AG04450 (cell line): ENCODE measurements at regions not wholly inside any gene's neighbourhood (a gene's known extent, or its start where the extent isn't known, plus 50 kb on each side); places are given as distances from the start of the nearest gene placed in this dataset.

Experiments used
- CTCF ChIA-PET: fragments of 300-600, 350-600 bp; formaldehyde crosslinking; extraction: SDS; loops from one replicate; lab custom pipeline; 2022; ENCODE audit warnings: antibody characterized with exemption, inconsistent platforms; lab: Charles Lee
- POLR2A ChIA-PET: fragments of 350-600 bp; formaldehyde crosslinking; extraction: SDS; loops from one replicate; lab custom pipeline; 2021; ENCODE audit warnings: antibody characterized with exemption, inconsistent platforms; lab: Yijun Ruan, JAX
- DNase-seq: peaks from one replicate; pipeline ENCODE4 v3.0.0-alpha.2; 2011; ENCODE audit warnings: low read depth, low spot score
- H3K27ac ChIP-seq: one replicate; pipeline ENCODE4 v1.5.1; 2012; ENCODE audit warnings: low read depth, low read length, control low read depth
- H3K27me3 ChIP-seq: one replicate; pipeline ENCODE4 v1.6.0; 2012; ENCODE audit warnings: low read length; ENCODE audit not compliant: control insufficient read depth, insufficient read depth
- H3K4me3 ChIP-seq: 2 replicates; pipeline ENCODE4 v1.5.1; 2011; ENCODE audit warnings: mild to moderate bottlenecking, low read depth, low read length, control low read depth
- H3K9me3 ChIP-seq: 2 replicates; pipeline ENCODE4 v1.5.1; 2012; ENCODE audit warnings: low read length; ENCODE audit not compliant: control insufficient read depth, insufficient read depth
- CTCF ChIP-seq: IDR thresholded peaks from 2 replicates; pipeline ENCODE4 v1.5.1; 2011; ENCODE audit warnings: low read depth, low read length, control low read depth, inconsistent platforms

GRCh38 chr11:130578738-130579368 is 130.4 kb downstream of the ADAMTS15 start:
- DNase-seq: no peak
- peaks cover 3% of the 10 kb centered on the region; the same call in 1 of the 2 replicates for H3K9me3 ChIP-seq
- CTCF ChIA-PET: no interaction called here
- POLR2A ChIA-PET: no interaction called here
- no peak for TF ChIP-seq CTCF
- peaks cover 2% of the 10 kb centered on the region for H3K27me3 ChIP-seq
- no peak overlapping the region for H3K27ac ChIP-seq
- no peak overlapping the region for H3K4me3 ChIP-seq

- TF ChIP-seq CTCF: no peak
- Histone ChIP-seq H3K4me3 (no peak overlapping the region), H3K27ac (peak overlapping the region; percentile 55), H3K9me3 (peaks cover 3% of the 10 kb centered on the region; the same call in 1 of the 2 replicates), H3K27me3 (no peaks in the 10 kb centered on the region)
- ChIA-PET CTCF (no interaction called here), POLR2A (no interaction called here)
- DNase-seq: peak; percentile 20
Measured at GRCh38 chr11:130580372-130580771, 131.9 kb downstream of the ADAMTS15 start.

- H3K9me3 ChIP-seq: peaks cover 3% of the 10 kb centered on the region; the same call in 1 of the 2 replicates
- H3K27me3 ChIP-seq: no peaks in the 10 kb centered on the region
- H3K27ac ChIP-seq: peak overlapping the region; percentile 55
- no peak for TF ChIP-seq CTCF
- no peak overlapping the region for H3K4me3 ChIP-seq
- CTCF ChIA-PET: no interaction called here
- POLR2A ChIA-PET: no interaction called here
- DNase-seq: no peak
Measured at GRCh38 chr11:130580891-130581492, 132.5 kb downstream of the ADAMTS15 start.

- H3K4me3 ChIP-seq: no peak overlapping the region
- H3K9me3 ChIP-seq: peaks cover 3% of the 10 kb centered on the region; the same call in 1 of the 2 replicates
- no peak for DNase-seq
- TF ChIP-seq CTCF: no peak
- H3K27ac ChIP-seq: no peak overlapping the region
- POLR2A ChIA-PET: no interaction called here
- H3K27me3 ChIP-seq: no peaks in the 10 kb centered on the region
- CTCF ChIA-PET: no interaction called here
Measured at GRCh38 chr11:130581646-130582045, 133.2 kb downstream of the ADAMTS15 start.

- H3K9me3 ChIP-seq: peaks cover 6% of the 10 kb centered on the region
- no peak for DNase-seq
- no peak for TF ChIP-seq CTCF
- no peaks in the 10 kb centered on the region for H3K27me3 ChIP-seq
- H3K4me3 ChIP-seq: no peak overlapping the region
- no peak overlapping the region for H3K27ac ChIP-seq
- CTCF ChIA-PET: interaction anchor here (1.0 kb wide), 1 partner anchor 280 kb away, joined by 3 read pairs; no protein-coding TSS in a partner anchor
- POLR2A ChIA-PET: no interaction called here
Measured at GRCh38 chr11:130582176-130582575, 133.7 kb downstream of the ADAMTS15 start.
